T-helper 17 cell (primary cell): ENCODE measurements at regions not wholly inside any gene's neighbourhood (a gene's known extent, or its start where the extent isn't known, plus 50 kb on each side); places are given as distances from the start of the nearest gene placed in this dataset.

Experiments used
- ATAC-seq: fragments of 150-1000 bp; cut with Tn5 transposase; 2 replicates; pipeline ENCODE4 v1.10.0; 2021; ENCODE audit warnings: mild to moderate bottlenecking, moderate library complexity
- DNase-seq, 3 donors: peaks; one replicate each; pipeline versions ENCODE4 v3.0.0 to v3.0.0-alpha.2; 2020 to 2021
- H3K9me3 ChIP-seq: one replicate; pipeline ENCODE4 v1.7.0; 2013; ENCODE audit warnings: low read length, mild to moderate bottlenecking; ENCODE audit not compliant: control insufficient read depth, poor library complexity, severe bottlenecking
- H3K27ac Mint-ChIP-seq: one replicate; pipeline ENCODE4 v1.8.0; 2022; ENCODE audit warnings: mild to moderate bottlenecking, moderate library complexity, mixed read lengths
- H3K27me3 Mint-ChIP-seq: one replicate; pipeline ENCODE4 v1.8.0; 2022; ENCODE audit warnings: mixed read lengths
- H3K36me3 Mint-ChIP-seq: one replicate; pipeline ENCODE4 v1.8.0; 2022; ENCODE audit warnings: low read depth, mixed read lengths
- H3K4me1 Mint-ChIP-seq: one replicate; pipeline ENCODE4 v1.8.0; 2022; ENCODE audit warnings: mild to moderate bottlenecking, mixed read lengths
- H3K4me3 Mint-ChIP-seq: one replicate; pipeline ENCODE4 v1.8.0; 2022; ENCODE audit warnings: mild to moderate bottlenecking, moderate library complexity, mixed read lengths

DNA sequence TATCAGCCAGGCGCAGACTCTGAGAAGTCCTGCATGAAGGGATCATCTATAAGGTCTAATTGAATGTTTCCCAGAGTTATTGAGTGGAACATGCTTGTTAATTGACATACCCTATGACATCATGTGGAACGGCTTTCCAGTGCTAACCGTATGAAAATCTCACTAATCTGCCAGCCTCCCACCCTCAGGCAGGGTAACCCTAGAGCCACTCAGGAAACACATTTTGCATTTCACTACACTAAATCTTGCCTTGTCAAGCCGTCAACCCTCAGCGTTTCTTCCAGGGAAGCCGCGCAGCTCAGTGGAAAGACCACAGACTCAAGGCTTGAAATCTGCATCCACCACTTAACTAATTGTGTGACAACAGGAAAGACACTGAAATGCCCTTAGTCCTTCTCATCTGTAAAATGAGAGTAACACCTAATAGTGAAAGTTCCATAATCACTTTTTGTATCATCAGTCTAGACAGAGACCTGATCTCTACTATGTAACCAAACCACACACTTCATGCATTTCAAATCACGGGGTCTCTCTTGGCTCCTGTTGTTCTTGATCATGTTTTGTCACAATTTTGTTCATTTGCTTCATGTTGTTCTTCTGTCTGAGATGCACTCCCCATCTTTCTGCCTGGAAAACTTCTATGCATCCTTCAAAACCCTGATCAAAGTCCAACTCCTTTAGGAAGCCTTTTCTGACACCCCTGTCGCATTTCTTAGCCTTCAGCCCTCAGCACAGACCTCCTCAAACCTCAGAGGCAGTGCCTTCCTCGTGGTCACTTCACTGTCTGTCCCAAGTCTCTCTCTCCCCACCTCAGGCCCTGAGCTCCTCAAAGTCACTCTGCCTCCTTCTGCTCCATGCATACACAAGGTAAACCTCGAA, 246.5 kb downstream of the TOMM20 start:
- no peak overlapping the region for H3K27ac Mint-ChIP-seq
- ATAC-seq (no peak), DNase-seq (no peak)
- peaks cover 16% of the 10 kb centered on the region for H3K4me1 Mint-ChIP-seq
- H3K4me3 Mint-ChIP-seq: no peak overlapping the region
- H3K9me3 ChIP-seq: no peaks in the 10 kb centered on the region
- no peaks in the 10 kb centered on the region for H3K36me3 Mint-ChIP-seq
- H3K27me3 Mint-ChIP-seq: no peaks in the 10 kb centered on the region

DNA sequence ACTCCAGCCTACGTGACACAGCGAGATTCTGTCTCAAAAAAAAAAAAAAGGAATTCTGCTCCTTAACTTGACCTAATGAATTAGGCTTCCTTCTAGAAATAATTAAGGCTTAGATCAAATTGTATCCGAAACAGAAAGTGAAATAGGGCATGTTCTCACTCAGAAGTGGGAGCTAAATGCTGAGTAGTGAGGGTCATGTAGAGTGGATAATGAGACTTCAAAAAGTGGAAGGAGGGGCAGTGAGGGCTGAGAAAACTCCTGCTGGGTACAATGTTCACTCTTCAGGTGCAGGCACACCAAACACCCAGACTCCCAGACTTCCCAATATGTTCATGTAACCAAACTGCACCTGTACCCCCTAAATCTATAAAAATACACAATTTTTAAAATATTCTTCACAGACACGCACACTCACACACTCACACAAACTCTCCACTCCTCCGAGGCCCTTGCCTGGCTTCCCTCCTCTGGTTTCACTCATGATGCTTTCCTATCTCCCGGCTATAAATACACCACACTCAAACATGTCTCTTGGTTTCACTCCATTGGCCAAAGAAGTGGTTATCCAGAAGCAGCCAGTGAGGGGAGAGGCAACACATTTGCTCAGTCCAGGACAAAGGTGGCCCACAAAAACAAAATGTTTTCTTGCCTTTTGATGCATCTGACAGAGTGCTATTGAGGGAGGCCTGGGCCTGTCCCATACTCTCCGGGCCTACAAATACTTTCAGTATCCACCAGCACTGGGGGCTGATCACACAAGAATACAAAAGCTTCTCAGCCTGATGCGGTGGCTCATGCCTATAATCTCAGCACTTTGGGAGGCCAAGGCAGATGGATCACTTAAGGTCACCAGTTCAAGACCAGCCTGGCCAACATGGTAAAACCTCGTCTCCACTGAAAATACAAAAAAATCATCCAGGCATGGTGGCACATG, 249.2 kb downstream of the TOMM20 start:
- DNase-seq: no peak
- H3K4me3 Mint-ChIP-seq: no peak overlapping the region
- no peaks in the 10 kb centered on the region for H3K27me3 Mint-ChIP-seq
- peaks cover 15% of the 10 kb centered on the region for H3K4me1 Mint-ChIP-seq
- H3K36me3 Mint-ChIP-seq: no peaks in the 10 kb centered on the region
- peak overlapping the region; percentile 16 for H3K27ac Mint-ChIP-seq
- no peak for ATAC-seq
- H3K9me3 ChIP-seq: no peaks in the 10 kb centered on the region

DNA sequence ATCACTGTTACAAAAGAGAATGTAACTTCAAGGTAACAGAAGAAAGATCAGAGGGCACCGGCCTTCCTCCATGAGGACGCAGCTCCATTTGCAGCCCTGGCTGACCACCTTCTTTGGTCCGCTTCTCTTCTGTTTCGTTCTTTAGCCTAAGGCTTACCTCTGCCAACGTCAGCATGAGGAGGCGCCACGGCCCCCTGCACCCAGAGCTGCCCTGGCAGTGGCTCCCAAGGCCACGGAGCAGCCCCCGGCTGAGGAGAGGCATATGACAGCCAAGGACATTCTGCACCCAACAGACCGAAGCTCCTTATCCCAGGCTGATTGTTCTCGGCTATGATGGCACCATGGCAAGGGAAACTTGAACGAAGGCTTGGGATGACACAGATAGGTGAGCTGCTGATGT, 250.3 kb downstream of the TOMM20 start:
- no peaks in the 10 kb centered on the region for H3K9me3 ChIP-seq
- H3K27ac Mint-ChIP-seq: peak overlapping the region; percentile 61
- H3K4me1 Mint-ChIP-seq: peaks cover 17% of the 10 kb centered on the region
- no peak for ATAC-seq
- no peaks in the 10 kb centered on the region for H3K27me3 Mint-ChIP-seq
- no peak overlapping the region for H3K4me3 Mint-ChIP-seq
- DNase-seq: no peak
- H3K36me3 Mint-ChIP-seq: no peaks in the 10 kb centered on the region

DNA sequence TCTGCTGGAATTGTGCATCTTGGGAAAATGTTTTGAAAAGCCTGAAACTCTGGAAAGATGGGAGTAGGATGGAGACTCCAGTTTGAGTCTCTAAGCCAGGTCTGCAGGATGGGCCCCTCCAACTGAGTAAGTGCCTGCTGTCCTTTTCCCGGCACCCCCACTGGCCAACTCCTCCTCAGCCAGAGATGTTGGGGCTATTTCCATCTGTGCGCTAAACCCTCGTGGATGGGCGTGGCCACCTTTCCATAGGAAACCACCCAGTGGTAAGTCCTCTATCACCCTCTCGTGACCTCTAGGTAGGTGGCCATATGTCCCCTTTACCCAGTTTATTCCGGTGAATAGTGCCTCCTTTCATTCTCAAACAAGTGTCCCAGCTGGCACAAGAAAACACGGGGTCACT, 250.9 kb downstream of the TOMM20 start:
- Mint-ChIP-seq H3K36me3 (no peaks in the 10 kb centered on the region), H3K27ac (peak overlapping the region; percentile 61), H3K4me3 (no peak overlapping the region), H3K27me3 (no peaks in the 10 kb centered on the region), H3K4me1 (peaks cover 17% of the 10 kb centered on the region)
- H3K9me3 ChIP-seq: no peaks in the 10 kb centered on the region
- DNase-seq (no peak), ATAC-seq (no peak)

DNA sequence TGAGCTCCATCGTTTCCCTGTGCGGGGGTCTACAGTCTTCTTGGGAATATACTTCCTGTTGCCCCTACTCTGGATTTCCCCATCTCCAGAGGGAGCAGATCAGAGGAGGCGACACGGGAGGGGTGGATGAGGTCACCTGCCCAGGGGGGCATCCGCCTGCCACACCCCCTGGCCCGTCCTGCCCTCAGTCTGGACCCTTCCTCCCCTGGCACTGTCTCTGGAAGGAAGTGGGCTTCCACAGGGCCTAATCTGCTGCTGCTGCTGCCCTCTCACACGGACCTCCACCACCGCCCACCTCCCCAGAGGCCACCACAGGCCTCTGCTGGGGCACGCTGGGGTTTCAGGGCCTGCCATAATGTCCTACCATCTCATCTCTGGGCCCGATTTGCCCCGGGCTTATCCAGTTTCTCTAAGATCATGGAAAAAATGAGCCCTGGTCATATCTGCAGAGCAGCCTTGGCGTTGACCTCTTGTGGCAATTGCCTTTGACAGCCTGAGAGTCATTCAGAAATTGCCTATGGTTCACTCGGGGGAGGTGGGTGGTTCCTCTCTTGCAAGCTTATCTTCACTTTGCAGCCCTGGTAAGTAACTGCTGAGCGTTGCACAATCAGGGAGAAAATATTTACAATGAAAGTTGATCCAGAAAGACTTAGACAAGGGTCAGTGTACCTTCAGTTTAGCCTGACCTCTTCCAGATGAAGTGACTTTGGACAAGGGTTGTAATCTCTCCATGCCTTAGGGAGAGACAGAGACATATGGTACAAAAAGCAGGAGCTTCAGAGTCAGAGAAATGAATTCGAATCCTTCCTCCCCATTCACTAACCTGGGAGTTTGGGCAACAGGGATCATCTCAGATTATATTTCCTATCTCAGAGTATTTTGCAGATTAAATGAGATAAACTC, 252.4 kb downstream of the TOMM20 start:
- Mint-ChIP-seq H3K36me3 (no peaks in the 10 kb centered on the region), H3K4me3 (no peak overlapping the region), H3K4me1 (peaks cover 13% of the 10 kb centered on the region), H3K27ac (no peak overlapping the region), H3K27me3 (no peaks in the 10 kb centered on the region)
- ATAC-seq (no peak), DNase-seq (no peak)
- H3K9me3 ChIP-seq: no peaks in the 10 kb centered on the region

DNA sequence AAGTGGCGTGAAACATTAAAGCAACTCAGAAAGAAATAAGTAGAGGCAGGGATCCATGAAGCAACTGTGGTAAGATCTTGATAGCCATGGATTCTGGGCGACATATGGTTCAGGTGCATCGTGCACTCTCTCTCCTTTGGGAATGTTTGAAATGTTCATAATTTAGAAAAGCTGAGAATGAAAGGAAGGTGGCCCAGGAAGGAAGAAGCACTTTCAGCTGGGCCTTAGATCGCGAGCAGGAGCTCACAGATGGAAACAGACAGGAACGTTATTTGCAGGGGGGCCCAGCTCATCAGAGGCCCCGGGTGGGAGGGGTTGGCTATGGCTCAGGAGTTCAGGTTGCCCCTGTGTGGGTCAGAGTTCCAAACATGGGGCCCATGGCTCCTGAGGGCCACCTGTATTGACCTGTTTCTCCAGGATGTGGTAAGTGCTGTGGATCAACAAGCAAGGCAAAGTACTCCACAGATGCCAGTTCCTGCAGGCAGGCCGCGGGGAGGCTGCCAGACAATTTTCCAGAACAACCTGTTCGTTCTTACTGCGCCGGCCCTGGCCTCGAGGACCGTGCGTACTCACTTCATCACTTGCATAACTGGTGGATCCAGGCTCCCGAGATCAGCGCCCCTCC, 253.2 kb downstream of the TOMM20 start:
- peaks cover 13% of the 10 kb centered on the region for H3K4me1 Mint-ChIP-seq
- no peaks in the 10 kb centered on the region for H3K9me3 ChIP-seq
- DNase-seq: no peak
- H3K27ac Mint-ChIP-seq: no peak overlapping the region
- no peak for ATAC-seq
- H3K27me3 Mint-ChIP-seq: no peaks in the 10 kb centered on the region
- H3K36me3 Mint-ChIP-seq: no peaks in the 10 kb centered on the region
- H3K4me3 Mint-ChIP-seq: no peak overlapping the region

DNA sequence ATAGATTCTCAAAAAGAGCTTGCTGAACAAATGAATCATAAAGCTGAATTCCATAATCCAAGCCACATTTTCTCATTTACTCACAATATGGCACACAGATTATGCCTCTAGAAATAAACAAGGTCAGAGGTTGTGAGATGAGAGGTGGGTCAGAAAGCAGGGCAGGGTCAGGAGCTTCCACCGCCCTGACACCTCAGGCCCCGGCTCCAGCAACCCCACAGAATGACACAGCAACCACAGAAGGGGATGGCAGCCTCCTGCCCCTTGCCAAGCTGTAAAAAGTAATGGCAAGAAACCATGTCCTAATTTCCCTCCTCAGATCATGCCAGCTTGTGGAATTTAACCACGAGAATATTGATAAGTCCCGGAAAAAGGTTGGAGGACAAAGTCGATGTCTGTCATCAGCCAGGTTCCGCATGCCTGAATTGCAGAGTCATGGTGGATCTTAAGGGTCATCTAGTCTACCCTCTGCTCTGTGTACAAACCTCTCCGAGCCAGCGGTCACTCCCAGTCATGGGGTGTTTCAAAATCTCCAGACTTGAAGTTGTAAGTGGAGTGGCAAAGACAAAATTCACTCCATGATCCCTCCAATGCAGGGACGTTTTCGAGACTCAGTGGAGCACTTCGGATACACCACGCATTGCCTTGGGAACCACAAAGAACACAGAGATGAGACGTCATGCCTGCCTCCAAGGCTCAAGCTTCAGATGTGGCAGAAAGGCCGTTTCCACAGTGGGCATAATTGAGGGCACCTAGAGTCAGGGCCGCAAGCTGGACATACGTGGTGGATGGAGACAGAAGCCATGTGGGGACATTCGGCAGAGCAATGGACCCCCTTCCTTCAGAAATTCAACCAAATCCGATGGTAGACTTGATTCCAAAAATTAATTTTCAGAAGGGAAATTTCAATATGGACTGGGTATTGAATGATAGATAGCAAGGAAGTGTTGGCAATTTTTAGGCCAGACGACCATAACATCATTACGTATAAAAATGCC, 254.0 kb downstream of the TOMM20 start:
- Mint-ChIP-seq H3K4me1 (peaks cover 13% of the 10 kb centered on the region), H3K36me3 (no peaks in the 10 kb centered on the region), H3K27me3 (no peaks in the 10 kb centered on the region), H3K4me3 (no peak overlapping the region), H3K27ac (peak overlapping the region; percentile 57)
- H3K9me3 ChIP-seq: no peaks in the 10 kb centered on the region
- DNase-seq: no peak
- ATAC-seq: no peak

DNA sequence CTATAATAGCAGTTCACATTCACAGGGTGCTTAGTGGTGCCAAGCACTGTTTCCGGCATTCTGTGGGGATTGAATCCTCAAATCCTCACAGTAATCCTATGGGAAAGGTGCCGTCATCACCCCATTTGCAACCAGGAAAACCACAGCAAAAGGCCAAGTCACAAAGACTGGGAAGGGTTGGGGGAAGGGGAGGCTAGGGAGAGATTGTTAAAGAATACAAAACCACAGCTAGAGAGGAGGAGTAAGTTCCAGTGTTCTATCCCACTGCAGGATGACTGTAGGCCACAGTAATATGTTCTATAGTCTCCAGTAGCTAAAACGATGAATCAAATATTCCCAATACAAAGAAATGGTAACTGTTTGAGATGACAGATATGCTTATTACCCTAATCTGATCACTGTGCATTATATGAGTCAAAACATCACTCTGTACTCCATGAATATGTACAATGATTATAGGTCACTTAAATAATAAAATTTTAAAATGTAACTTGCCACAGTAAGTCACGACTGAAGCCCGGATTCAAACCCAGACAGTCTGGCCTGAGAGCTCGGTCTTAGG, 256.8 kb downstream of the TOMM20 start:
- ATAC-seq (no peak), DNase-seq (no peak)
- Mint-ChIP-seq H3K4me1 (peaks cover 16% of the 10 kb centered on the region), H3K36me3 (no peaks in the 10 kb centered on the region), H3K27ac (peak overlapping the region; percentile 77), H3K4me3 (no peak overlapping the region), H3K27me3 (no peaks in the 10 kb centered on the region)
- no peaks in the 10 kb centered on the region for H3K9me3 ChIP-seq

DNA sequence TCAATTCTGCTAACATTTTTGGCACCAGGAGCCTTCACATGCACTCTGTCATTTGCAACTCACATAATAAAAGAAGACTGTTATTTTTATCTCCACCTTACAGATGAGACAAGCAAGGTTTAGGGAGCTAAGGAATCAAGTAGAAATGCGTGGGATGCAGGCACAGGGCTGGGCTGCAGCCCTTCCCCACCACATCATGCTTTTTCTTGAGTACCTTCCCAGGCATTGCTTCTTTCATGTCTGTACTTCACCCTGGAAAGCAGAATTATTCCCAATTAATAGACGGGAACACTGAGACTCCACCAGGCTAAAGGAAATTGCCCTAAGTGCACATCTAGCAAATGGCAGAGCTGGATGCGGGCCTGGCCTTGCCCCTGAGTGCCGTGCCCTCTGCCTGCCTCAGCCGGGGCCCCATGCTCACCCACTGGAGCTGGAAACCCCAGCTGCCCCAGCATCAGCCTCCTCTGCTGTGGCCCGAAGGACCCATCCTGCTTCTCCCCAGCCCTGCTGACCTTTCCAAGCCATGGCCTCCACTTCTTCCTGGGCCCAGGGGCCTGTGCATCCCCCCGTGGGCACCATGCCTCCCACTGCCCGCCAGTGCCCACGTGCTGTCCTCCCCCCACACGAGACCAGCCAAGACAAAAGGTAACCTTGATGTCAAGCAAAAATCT, 257.5 kb downstream of the TOMM20 start:
- H3K4me1 Mint-ChIP-seq: peaks cover 20% of the 10 kb centered on the region
- no peaks in the 10 kb centered on the region for H3K9me3 ChIP-seq
- H3K27me3 Mint-ChIP-seq: no peaks in the 10 kb centered on the region
- H3K36me3 Mint-ChIP-seq: no peaks in the 10 kb centered on the region
- DNase-seq: no peak
- no peak overlapping the region for H3K4me3 Mint-ChIP-seq
- peak overlapping the region; percentile 77 for H3K27ac Mint-ChIP-seq
- no peak for ATAC-seq

DNA sequence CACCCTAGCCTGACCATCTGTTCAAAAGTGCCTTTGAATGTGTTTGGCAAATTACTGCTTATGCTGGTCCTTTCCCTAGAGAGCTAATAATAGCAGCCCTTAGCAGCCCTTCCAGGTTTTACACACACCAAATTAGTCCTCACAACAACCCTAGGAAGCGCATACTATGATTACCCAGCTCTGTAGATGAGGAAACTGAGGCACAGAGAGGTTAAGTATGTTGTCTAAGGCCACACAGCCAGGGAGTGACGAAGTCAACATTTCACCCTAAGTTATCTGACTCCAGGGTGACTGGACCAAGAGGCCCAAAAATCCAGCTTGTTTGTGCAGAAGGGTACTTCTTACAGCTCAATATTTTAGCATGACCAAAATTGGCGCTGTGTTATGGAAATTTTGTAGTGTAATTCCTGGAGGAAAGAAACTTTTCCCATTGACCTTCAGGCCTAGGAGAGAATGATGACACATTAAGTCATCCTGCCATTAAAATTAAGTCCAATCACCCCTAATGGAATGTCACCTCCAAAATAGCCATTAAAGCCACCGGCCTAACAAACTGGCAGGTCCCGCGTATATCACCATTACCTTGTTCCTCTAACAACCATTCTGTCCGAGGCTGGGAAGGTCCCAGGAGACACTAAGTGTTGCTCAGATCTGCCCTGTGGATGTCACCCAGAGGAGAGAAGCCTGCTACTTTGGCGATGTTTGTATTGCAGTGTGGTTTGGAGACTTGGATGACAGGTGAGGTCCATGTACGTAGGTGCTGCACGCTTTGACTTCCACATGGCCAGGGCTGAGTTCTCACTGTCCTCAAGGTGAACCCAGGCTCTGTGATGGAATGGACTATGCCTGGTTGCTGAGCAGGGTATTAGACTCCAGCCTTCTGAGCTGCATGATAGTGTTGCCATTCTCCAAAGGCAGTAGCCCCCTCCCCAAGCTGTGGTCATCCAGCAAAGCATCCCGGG, 258.3 kb downstream of the TOMM20 start:
- DNase-seq (no peak), ATAC-seq (no peak)
- Mint-ChIP-seq H3K4me1 (peaks cover 20% of the 10 kb centered on the region), H3K36me3 (no peaks in the 10 kb centered on the region), H3K27ac (peak overlapping the region; percentile 77), H3K27me3 (no peaks in the 10 kb centered on the region), H3K4me3 (no peak overlapping the region)
- H3K9me3 ChIP-seq: no peaks in the 10 kb centered on the region
